HepG2 (cell line): ENCODE measurements at regions not wholly inside any gene's neighbourhood (a gene's known extent, or its start where the extent isn't known, plus 50 kb on each side); places are given as distances from the start of the nearest gene placed in this dataset.

Source experiments
- ATAC-seq: fragments of 200-7000 bp; cut with Tn5 transposase; 3 replicates; pipeline ENCODE4 v1.9.1; 2020; ENCODE audit warnings: mild to moderate bottlenecking, moderate library complexity
- BruUV-seq: library from RNA; stranded (reverse); fragments of 400-500 nt; replicated peaks from 2 replicates; lab custom pipeline; 2021; lab: Mats Ljungman, UMichigan
- CTCF ChIA-PET: fragments of 300-600 bp; formaldehyde crosslinking; extraction: SDS; loops from one replicate; lab custom pipeline; 2021; ENCODE audit warnings: low total read pairs, inconsistent platforms, low intra/inter-chr PET ratio; lab: Yijun Ruan, JAX
- POLR2A ChIA-PET: fragments of 350-600 bp; sonication (Branson Sonifier 250); formaldehyde crosslinking; loops from one replicate; lab custom pipeline; 2020; ENCODE audit warnings: antibody characterized with exemption, inconsistent platforms; lab: Yijun Ruan, JAX
- DNase-seq: peaks from one replicate; pipeline ENCODE4 v3.0.0-alpha.2; 2015; ENCODE audit warnings: low spot score
- FAIRE-seq: peaks from 3 replicates; lab custom pipeline; 2011; peaks lifted over from hg19 to GRCh38; lab: Jason Lieb, UNC
- H2AFZ ChIP-seq: one replicate; pipeline ENCODE4 v1.6.1; 2011; ENCODE audit warnings: low read length, inconsistent platforms
- H3K27ac ChIP-seq: fragments of 300-600 bp; 3 replicates; pipeline ENCODE4 v1.8.0; 2011; ENCODE audit warnings: mixed run types, mild to moderate bottlenecking, mixed read lengths, low read length, inconsistent platforms; ENCODE audit not compliant: insufficient read depth; ENCODE audit errors: extremely low read length
- H3K27me3 ChIP-seq, 2 experiments: fragments of 200-600 bp in 1 of 2; 2 replicates in 1 of 2; 3 replicates in 1 of 2; pipeline versions ENCODE4 v1.6.0 to v1.8.0; 2011; ENCODE audit warnings: low read length in 2 of 2, mild to moderate bottlenecking in 2 of 2, moderate library complexity in 2 of 2, inconsistent platforms in 1 of 2; ENCODE audit not compliant: insufficient read depth in 2 of 2, control insufficient read depth in 1 of 2
- H3K36me3 ChIP-seq, 2 experiments: fragments of 200-600 bp in 1 of 2; replicated peaks in 1 of 2; 2 replicates in 1 of 2; 3 replicates in 1 of 2; pipeline versions ENCODE4 v1.5.1 to v1.8.0; 2011; ENCODE audit warnings: low read length in 2 of 2, inconsistent platforms in 1 of 2; ENCODE audit not compliant: insufficient read depth in 2 of 2, control insufficient read depth in 1 of 2
- H3K4me1 ChIP-seq: 2 replicates; pipeline ENCODE4 v1.5.1; 2012; ENCODE audit warnings: low read length, inconsistent platforms; ENCODE audit not compliant: insufficient read depth
- H3K4me2 ChIP-seq: 2 replicates; pipeline ENCODE4 v1.6.0; 2011; ENCODE audit warnings: low read depth, low read length, inconsistent platforms
- H3K4me3 ChIP-seq, 3 experiments: fragments of 200-600 bp in 1 of 3; sonication (generic), shearing (Covaris generic) in 1 of 3; replicated peaks in 1 of 3; 2 replicates each; pipeline ENCODE4 v1.5.1; 2011 to 2016; ENCODE audit warnings: low read length in 3 of 3, inconsistent platforms in 2 of 3, low read depth in 2 of 3, mild to moderate bottlenecking in 2 of 3, control low read depth in 1 of 3, mixed read lengths in 1 of 3; ENCODE audit not compliant: insufficient read depth in 1 of 3
- H3K79me2 ChIP-seq: one replicate; pipeline ENCODE4 v1.6.1; 2011; ENCODE audit warnings: low read length, inconsistent platforms; ENCODE audit not compliant: insufficient read depth
- H3K9ac ChIP-seq: 2 replicates; pipeline ENCODE4 v1.6.0; 2011; ENCODE audit warnings: mild to moderate bottlenecking, low read depth, low read length, inconsistent platforms; ENCODE audit not compliant: insufficient read depth
- H3K9me3 ChIP-seq: 2 replicates; pipeline ENCODE4 v1.5.1; 2012; ENCODE audit warnings: mild to moderate bottlenecking, low read length
- H4K20me1 ChIP-seq: 2 replicates; pipeline ENCODE4 v1.6.0; 2011; ENCODE audit warnings: inconsistent platforms, mild to moderate bottlenecking, low read length, moderate library complexity; ENCODE audit not compliant: insufficient read depth
- CHCHD3 ChIP-seq: sonication (generic); formaldehyde crosslinking; IDR thresholded peaks from 2 replicates; pipeline ENCODE4 v1.8.0; 2022; ENCODE audit warnings: mild to moderate bottlenecking, missing genetic modification reagents, moderate library complexity
- JUND ChIP-seq: sonication (generic); formaldehyde crosslinking; IDR thresholded peaks from 2 replicates; pipeline ENCODE4 v1.8.0; 2022; ENCODE audit warnings: mild to moderate bottlenecking, missing genetic modification reagents
- KAT7 ChIP-seq: IDR thresholded peaks from 2 replicates; pipeline ENCODE4 v1.6.1; 2018; ENCODE audit warnings: borderline replicate concordance, missing compliant biosample characterization
- NR1H2 ChIP-seq: sonication (generic); formaldehyde crosslinking; IDR thresholded peaks from 2 replicates; pipeline ENCODE4 v1.8.1; 2022; ENCODE audit warnings: low read depth, missing genetic modification reagents, borderline replicate concordance
- ZNF282 ChIP-seq: fragments of 450-650 bp; IDR thresholded peaks from 2 replicates; pipeline ENCODE4 v1.6.1; 2018; ENCODE audit not compliant: partially characterized antibody
- ZNF354B ChIP-seq: sonication (generic); formaldehyde crosslinking; IDR thresholded peaks from 2 replicates; pipeline ENCODE4 v1.8.0; 2022; ENCODE audit warnings: mild to moderate bottlenecking, missing genetic modification reagents
- ZNF605 ChIP-seq: sonication (generic); formaldehyde crosslinking; IDR thresholded peaks from 2 replicates; pipeline ENCODE4 v1.8.0; 2022; ENCODE audit warnings: mild to moderate bottlenecking, missing genetic modification reagents
- ZNF678 ChIP-seq: sonication (generic); formaldehyde crosslinking; IDR thresholded peaks from 2 replicates; pipeline ENCODE4 v1.4.0; 2020; ENCODE audit warnings: mild to moderate bottlenecking, missing genetic modification reagents
- ZNF75D ChIP-seq: sonication (generic); formaldehyde crosslinking; IDR thresholded peaks from 2 replicates; pipeline ENCODE4 v1.8.1; 2023; ENCODE audit warnings: missing genetic modification reagents, mild to moderate bottlenecking, borderline replicate concordance
- ZSCAN20 ChIP-seq: sonication (generic); formaldehyde crosslinking; IDR thresholded peaks from 2 replicates; pipeline ENCODE4 v1.4.0; 2020; ENCODE audit warnings: missing genetic modification reagents, mild to moderate bottlenecking, borderline replicate concordance
- in situ Hi-C: cut with HindIII; loops from 2 replicates; pipeline ENCODE4 v1.10.0; 2017; ENCODE audit warnings: low pct_unique_long_range_greater_than_20kb; ENCODE audit not compliant: extremely low pct_ligation_motif_present
- intact Hi-C: fragments of 100-400 bp; cut with micrococcal nuclease; formaldehyde crosslinking; loops from one replicate; pipeline ENCODE4 v1.10.0; 2022; ENCODE audit not compliant: unreplicated experiment
- TF ChIP-seq, protein P1 (sequence below): sonication (generic); formaldehyde crosslinking; IDR thresholded peaks from 2 replicates; pipeline ENCODE4 v1.5.0; 2020; ENCODE audit warnings: mild to moderate bottlenecking, missing genetic modification reagents, borderline replicate concordance

- POLR2A ChIA-PET = no interaction called here
- in situ Hi-C loops = no loop called here
- H3K79me2 ChIP-seq = no peaks in the 10 kb centered on the region
- no peak overlapping the region for H3K4me2 ChIP-seq
- H3K9ac ChIP-seq = no peak overlapping the region
- no peaks in the 10 kb centered on the region for H3K36me3 ChIP-seq
- peaks cover 41% of the 10 kb centered on the region for H3K4me1 ChIP-seq
- no peak overlapping the region for H3K4me3 ChIP-seq
- CTCF ChIA-PET = no interaction called here
- H2AFZ ChIP-seq = no peak overlapping the region
- intact Hi-C loops = no loop called here
- H3K27ac ChIP-seq = no peak overlapping the region
- H3K9me3 ChIP-seq = no peaks in the 10 kb centered on the region
- TF ChIP-seq, protein P1, sequence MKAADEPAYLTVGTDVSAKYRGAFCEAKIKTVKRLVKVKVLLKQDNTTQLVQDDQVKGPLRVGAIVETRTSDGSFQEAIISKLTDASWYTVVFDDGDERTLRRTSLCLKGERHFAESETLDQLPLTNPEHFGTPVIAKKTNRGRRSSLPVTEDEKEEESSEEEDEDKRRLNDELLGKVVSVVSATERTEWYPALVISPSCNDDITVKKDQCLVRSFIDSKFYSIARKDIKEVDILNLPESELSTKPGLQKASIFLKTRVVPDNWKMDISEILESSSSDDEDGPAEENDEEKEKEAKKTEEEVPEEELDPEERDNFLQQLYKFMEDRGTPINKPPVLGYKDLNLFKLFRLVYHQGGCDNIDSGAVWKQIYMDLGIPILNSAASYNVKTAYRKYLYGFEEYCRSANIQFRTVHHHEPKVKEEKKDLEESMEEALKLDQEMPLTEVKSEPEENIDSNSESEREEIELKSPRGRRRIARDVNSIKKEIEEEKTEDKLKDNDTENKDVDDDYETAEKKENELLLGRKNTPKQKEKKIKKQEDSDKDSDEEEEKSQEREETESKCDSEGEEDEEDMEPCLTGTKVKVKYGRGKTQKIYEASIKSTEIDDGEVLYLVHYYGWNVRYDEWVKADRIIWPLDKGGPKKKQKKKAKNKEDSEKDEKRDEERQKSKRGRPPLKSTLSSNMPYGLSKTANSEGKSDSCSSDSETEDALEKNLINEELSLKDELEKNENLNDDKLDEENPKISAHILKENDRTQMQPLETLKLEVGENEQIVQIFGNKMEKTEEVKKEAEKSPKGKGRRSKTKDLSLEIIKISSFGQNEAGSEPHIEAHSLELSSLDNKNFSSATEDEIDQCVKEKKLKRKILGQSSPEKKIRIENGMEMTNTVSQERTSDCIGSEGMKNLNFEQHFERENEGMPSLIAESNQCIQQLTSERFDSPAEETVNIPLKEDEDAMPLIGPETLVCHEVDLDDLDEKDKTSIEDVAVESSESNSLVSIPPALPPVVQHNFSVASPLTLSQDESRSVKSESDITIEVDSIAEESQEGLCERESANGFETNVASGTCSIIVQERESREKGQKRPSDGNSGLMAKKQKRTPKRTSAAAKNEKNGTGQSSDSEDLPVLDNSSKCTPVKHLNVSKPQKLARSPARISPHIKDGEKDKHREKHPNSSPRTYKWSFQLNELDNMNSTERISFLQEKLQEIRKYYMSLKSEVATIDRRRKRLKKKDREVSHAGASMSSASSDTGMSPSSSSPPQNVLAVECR (CRISPR knock-in tag) = no peak
- no peak for TF ChIP-seq ZNF354B (CRISPR knock-in tag)
- no peak for TF ChIP-seq ZNF75D
- no peak for TF ChIP-seq CHCHD3 (CRISPR knock-in tag)
- no peak for TF ChIP-seq ZNF605 (CRISPR knock-in tag)
- no peak for TF ChIP-seq KAT7 (CRISPR knock-in tag)
- TF ChIP-seq JUND = no peak
- no peak for TF ChIP-seq NR1H2 (CRISPR knock-in tag)
- TF ChIP-seq ZSCAN20 (CRISPR knock-in tag) = no peak
- TF ChIP-seq ZNF282 = no peak
- TF ChIP-seq ZNF678 (CRISPR knock-in tag) = no peak
- no peaks in the 10 kb centered on the region for H4K20me1 ChIP-seq
- H3K27me3 ChIP-seq = no peaks in the 10 kb centered on the region; a peak in 1 of 5 replicates
- DNase-seq = no peak
- FAIRE-seq = no peak
- no peak for ATAC-seq
- BruUV-seq = no TSS peak
Observed at GRCh38 chr9:105072476-105072875, 144.5 kb upstream of the ABCA1 start.
